GM19351 (cell line): ENCODE measurements at regions not wholly inside any gene's neighbourhood (a gene's known extent, or its start where the extent isn't known, plus 50 kb on each side); places are given as distances from the start of the nearest gene placed in this dataset.

Source experiments
- ATAC-seq: cut with Tn5 transposase; IDR thresholded peaks from one replicate; pipeline ENCODE4 v1.9.1; 2021; ENCODE audit warnings: mild to moderate bottlenecking, moderate library complexity; ENCODE audit not compliant: unreplicated experiment

GRCh38 chr2:5111581-5111980 is 580.6 kb upstream of the SOX11 start:
- ATAC-seq: no peak

GRCh38 chr2:5119046-5119445 is 573.1 kb upstream of the SOX11 start:
- no peak for ATAC-seq

- ATAC-seq: no peak
Observed at GRCh38 chr2:5121121-5121520, 571.1 kb upstream of the SOX11 start.

GRCh38 chr2:5121642-5122041 is 570.5 kb upstream of the SOX11 start:
- ATAC-seq: no peak

GRCh38 chr2:5123582-5124196 is 568.5 kb upstream of the SOX11 start:
- no peak for ATAC-seq

- no peak for ATAC-seq
Observed at GRCh38 chr2:5125017-5125730, 567.0 kb upstream of the SOX11 start.

- ATAC-seq: no peak
Observed at GRCh38 chr2:5132281-5132680, 559.9 kb upstream of the SOX11 start.

GRCh38 chr2:5140347-5140746 is 551.8 kb upstream of the SOX11 start:
- no peak for ATAC-seq

- ATAC-seq: no peak
Observed at GRCh38 chr2:5144159-5144558, 548.0 kb upstream of the SOX11 start.

- ATAC-seq: no peak
Observed at GRCh38 chr2:5145053-5145452, 547.1 kb upstream of the SOX11 start.

- ATAC-seq: no peak
Observed at GRCh38 chr2:5145801-5146200, 546.4 kb upstream of the SOX11 start.

GRCh38 chr2:5148392-5149085 is 543.6 kb upstream of the SOX11 start:
- ATAC-seq: no peak

- ATAC-seq: no peak
Observed at GRCh38 chr2:5150871-5151270, 541.3 kb upstream of the SOX11 start.

GRCh38 chr2:5164776-5165525 is 527.2 kb upstream of the SOX11 start:
- ATAC-seq: no peak

GRCh38 chr2:5172923-5173322 is 519.3 kb upstream of the SOX11 start:
- ATAC-seq: no peak

GRCh38 chr2:5173876-5174535 is 518.2 kb upstream of the SOX11 start:
- no peak for ATAC-seq

- no peak for ATAC-seq
Observed at GRCh38 chr2:5175231-5175630, 517.0 kb upstream of the SOX11 start.

- no peak for ATAC-seq
Observed at GRCh38 chr2:5176764-5177163, 515.4 kb upstream of the SOX11 start.

- no peak for ATAC-seq
Observed at GRCh38 chr2:5183031-5183430, 509.2 kb upstream of the SOX11 start.

- ATAC-seq: no peak
Observed at GRCh38 chr2:5187283-5187682, 504.9 kb upstream of the SOX11 start.

GRCh38 chr2:5188636-5189035 is 503.5 kb upstream of the SOX11 start:
- no peak for ATAC-seq
